ENCODE measurements at regions not wholly inside any gene's neighbourhood (a gene's known extent, or its start where the extent isn't known, plus 50 kb on each side); places are given as distances from the start of the nearest gene placed in this dataset.

- H2AFZ ChIP-seq: no peak overlapping the region
- no peaks in the 10 kb centered on the region for H4K20me1 ChIP-seq (replicated peaks; ENCODE audit: insufficient read depth)
- no peaks in the 10 kb centered on the region for H3K9me2 ChIP-seq (ENCODE audit: insufficient read depth)
- Mint-ChIP-seq H3K4me3 (no peak overlapping the region), H3K36me3 (ENCODE audit: low read depth) (peaks cover 25% of the 10 kb centered on the region), H3K4me1 (no peaks in the 10 kb centered on the region), H3K27me3 (ENCODE audit: insufficient read depth, low read depth, poor library complexity) (no peaks in the 10 kb centered on the region), H3K27ac (no peak overlapping the region), H3K9me3 (peaks cover 95% of the 10 kb centered on the region)
- H3K4me1 ChIP-seq (ENCODE audit: insufficient read depth): peaks cover 23% of the 10 kb centered on the region
- no peak overlapping the region for H3K4me3 ChIP-seq
- DNase-seq (ENCODE audit: low spot score): no peak
- no peaks in the 10 kb centered on the region for H3F3A ChIP-seq (replicated peaks; ENCODE audit: low read depth)
- no peak overlapping the region for H3K4me2 ChIP-seq
- TF ChIP-seq EZH2phosphoT487 (IDR thresholded peaks at IDR 0.05; ENCODE audit: unreplicated experiment): no peak
- TF ChIP-seq ZNF114 (CRISPR knock-in tag; IDR thresholded peaks at IDR 0.05): no peak
- TF ChIP-seq EZH2 (IDR thresholded peaks at IDR 0.05; ENCODE audit: low read depth, unreplicated experiment): no peak
- TF ChIP-seq ZNF462 (CRISPR knock-in tag; IDR thresholded peaks at IDR 0.05): no peak
- no peaks in the 10 kb centered on the region for H3K27me3 ChIP-seq (ENCODE audit: insufficient read depth)
- H3K36me3 ChIP-seq (ENCODE audit: insufficient read depth): no peaks in the 10 kb centered on the region
- no peak overlapping the region for H3K27ac ChIP-seq (ENCODE audit: low read depth)
- ATAC-seq: no peak
- H3K79me2 ChIP-seq (replicated peaks; ENCODE audit: insufficient read depth): no peaks in the 10 kb centered on the region
These were observed 266.3 kb downstream of the CHL1 start for GRCh38 chr3:462851-463250.

GRCh38 chr3:463252-464192, 267.0 kb downstream of the CHL1 start:
- Mint-ChIP-seq H3K27ac (no peak overlapping the region), H3K27me3 (ENCODE audit: insufficient read depth, low read depth, poor library complexity) (no peaks in the 10 kb centered on the region), H3K9me3 (peaks cover 95% of the 10 kb centered on the region), H3K36me3 (ENCODE audit: low read depth) (peaks cover 26% of the 10 kb centered on the region), H3K4me3 (no peak overlapping the region), H3K4me1 (no peaks in the 10 kb centered on the region)
- Histone ChIP-seq H3K27me3 (ENCODE audit: insufficient read depth) (no peaks in the 10 kb centered on the region), H2AFZ (0 out of 2 replicates have a peak overlapping the region, but pooled peaks have one; percentile 70), H3K79me2 (replicated peaks; ENCODE audit: insufficient read depth) (no peaks in the 10 kb centered on the region), H3K4me1 (ENCODE audit: insufficient read depth) (peaks cover 21% of the 10 kb centered on the region), H3K9me2 (ENCODE audit: insufficient read depth) (no peaks in the 10 kb centered on the region), H3K4me3 (no peak overlapping the region), H3F3A (replicated peaks; ENCODE audit: low read depth) (no peaks in the 10 kb centered on the region), H3K36me3 (ENCODE audit: insufficient read depth) (no peaks in the 10 kb centered on the region), H3K4me2 (no peak overlapping the region), H4K20me1 (replicated peaks; ENCODE audit: insufficient read depth) (no peaks in the 10 kb centered on the region), H3K27ac (ENCODE audit: low read depth) (no peak overlapping the region)
- ATAC-seq (no peak), DNase-seq (ENCODE audit: low spot score) (no peak)
- TF ChIP-seq CTCF (conservative IDR thresholded peaks at IDR 0.05; ENCODE audit: low read depth in 2 of 2) (no peak), POLR2AphosphoS5 (IDR thresholded peaks at IDR 0.05; ENCODE audit: low read depth) (no peak), ZNF114 (CRISPR knock-in tag; IDR thresholded peaks at IDR 0.05) (no peak), CREB1 (CRISPR knock-in tag; IDR thresholded peaks at IDR 0.05; ENCODE audit: low read depth) (no peak), EZH2phosphoT487 (IDR thresholded peaks at IDR 0.05; ENCODE audit: unreplicated experiment) (no peak)

Data from GM23338 (cell line).